ENCODE measurements at regions not wholly inside any gene's neighbourhood (a gene's known extent, or its start where the extent isn't known, plus 50 kb on each side); places are given as distances from the start of the nearest gene placed in this dataset.

- DNase-seq (ENCODE audit: low spot score) = no peak
These were observed 501.8 kb upstream of the SULF2 start for GRCh38 chr20:48287021-48287494.

GRCh38 chr20:48286601-48287000 lies 501.3 kb upstream of the SULF2 start:
- TF ChIP-seq, protein P1, sequence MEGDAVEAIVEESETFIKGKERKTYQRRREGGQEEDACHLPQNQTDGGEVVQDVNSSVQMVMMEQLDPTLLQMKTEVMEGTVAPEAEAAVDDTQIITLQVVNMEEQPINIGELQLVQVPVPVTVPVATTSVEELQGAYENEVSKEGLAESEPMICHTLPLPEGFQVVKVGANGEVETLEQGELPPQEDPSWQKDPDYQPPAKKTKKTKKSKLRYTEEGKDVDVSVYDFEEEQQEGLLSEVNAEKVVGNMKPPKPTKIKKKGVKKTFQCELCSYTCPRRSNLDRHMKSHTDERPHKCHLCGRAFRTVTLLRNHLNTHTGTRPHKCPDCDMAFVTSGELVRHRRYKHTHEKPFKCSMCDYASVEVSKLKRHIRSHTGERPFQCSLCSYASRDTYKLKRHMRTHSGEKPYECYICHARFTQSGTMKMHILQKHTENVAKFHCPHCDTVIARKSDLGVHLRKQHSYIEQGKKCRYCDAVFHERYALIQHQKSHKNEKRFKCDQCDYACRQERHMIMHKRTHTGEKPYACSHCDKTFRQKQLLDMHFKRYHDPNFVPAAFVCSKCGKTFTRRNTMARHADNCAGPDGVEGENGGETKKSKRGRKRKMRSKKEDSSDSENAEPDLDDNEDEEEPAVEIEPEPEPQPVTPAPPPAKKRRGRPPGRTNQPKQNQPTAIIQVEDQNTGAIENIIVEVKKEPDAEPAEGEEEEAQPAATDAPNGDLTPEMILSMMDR (IDR thresholded peaks at IDR 0.05; ENCODE audit: extremely low read depth, insufficient read depth, missing control alignments) = no peak
- in situ Hi-C loops (cut with MboI; ENCODE audit: low pct_unique_long_range_greater_than_20kb, low sequenced_read_pairs, unreplicated experiment) = no loop called here
- no peak for DNase-seq (ENCODE audit: low spot score)

More at GRCh38 chr20:48287021-48287494, 501.8 kb upstream of the SULF2 start:
- TF ChIP-seq, protein P1 (IDR thresholded peaks at IDR 0.05; ENCODE audit: extremely low read depth, insufficient read depth, missing control alignments) = no peak
- in situ Hi-C loops (cut with MboI; ENCODE audit: low pct_unique_long_range_greater_than_20kb, low sequenced_read_pairs, unreplicated experiment) = no loop called here

GRCh38 chr20:48285656-48286055 lies 500.4 kb upstream of the SULF2 start:
- TF ChIP-seq, protein P1 (IDR thresholded peaks at IDR 0.05; ENCODE audit: extremely low read depth, insufficient read depth, missing control alignments) = no peak
- no peak for DNase-seq (ENCODE audit: low spot score)
- in situ Hi-C loops (cut with MboI; ENCODE audit: low pct_unique_long_range_greater_than_20kb, low sequenced_read_pairs, unreplicated experiment) = no loop called here

GRCh38 chr20:48284837-48285236 lies 499.6 kb upstream of the SULF2 start:
- in situ Hi-C loops (cut with MboI; ENCODE audit: low pct_unique_long_range_greater_than_20kb, low sequenced_read_pairs, unreplicated experiment) = no loop called here
- no peak for DNase-seq (ENCODE audit: low spot score)
- TF ChIP-seq, protein P1 (IDR thresholded peaks at IDR 0.05; ENCODE audit: extremely low read depth, insufficient read depth, missing control alignments) = no peak

DNA sequence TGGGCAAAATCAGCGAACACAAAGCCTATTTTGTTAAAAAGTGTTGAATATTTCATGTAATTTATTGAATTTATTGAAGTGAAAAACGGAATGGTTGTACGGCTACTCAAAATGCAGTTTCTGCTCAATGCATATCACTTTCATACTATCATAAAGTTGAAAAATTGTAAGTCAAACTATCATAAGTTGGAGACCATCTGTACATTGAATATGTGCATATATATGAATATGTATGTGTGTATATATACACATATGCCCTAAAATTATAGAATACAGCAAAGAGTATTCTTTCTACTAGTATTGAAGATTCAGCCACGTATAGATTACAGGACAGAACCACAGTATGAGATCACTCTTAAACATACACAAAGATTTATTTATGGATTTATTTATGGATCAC lies 499.0 kb upstream of the SULF2 start:
- in situ Hi-C loops (cut with MboI; ENCODE audit: low pct_unique_long_range_greater_than_20kb, low sequenced_read_pairs, unreplicated experiment) = no loop called here
- TF ChIP-seq, protein P1 (IDR thresholded peaks at IDR 0.05; ENCODE audit: extremely low read depth, insufficient read depth, missing control alignments) = no peak

GRCh38 chr20:48283470-48284110 lies 498.3 kb upstream of the SULF2 start:
- no peak for DNase-seq (ENCODE audit: low spot score)
- TF ChIP-seq, protein P1 (IDR thresholded peaks at IDR 0.05; ENCODE audit: extremely low read depth, insufficient read depth, missing control alignments) = no peak
- in situ Hi-C loops (cut with MboI; ENCODE audit: low pct_unique_long_range_greater_than_20kb, low sequenced_read_pairs, unreplicated experiment) = no loop called here

More for the DNA sequence above, 499.0 kb upstream of the SULF2 start:
- DNase-seq (ENCODE audit: low spot score) = no peak
